IMR-90 (cell line): ENCODE measurements at regions not wholly inside any gene's neighbourhood (a gene's known extent, or its start where the extent isn't known, plus 50 kb on each side); places are given as distances from the start of the nearest gene placed in this dataset.

ENCODE experiments used
- ATAC-seq: fragments of 200-7000 bp; cut with Tn5 transposase; 2 replicates; pipeline ENCODE4 v1.9.1; 2020; ENCODE audit warnings: low read depth, mild to moderate bottlenecking, moderate library complexity
- BruUV-seq: library from RNA; stranded (reverse); fragments of 400-500 nt; replicated peaks from 2 replicates; lab custom pipeline; 2021; lab: Mats Ljungman, UMichigan
- CTCF ChIA-PET: fragments of 300-600 bp; formaldehyde crosslinking; extraction: SDS; loops from one replicate; lab custom pipeline; 2021; ENCODE audit warnings: antibody characterized with exemption; lab: Yijun Ruan, JAX
- POLR2A ChIA-PET: fragments of 300-600 bp; sonication (Branson Sonifier 250); formaldehyde crosslinking; loops from one replicate; lab custom pipeline; 2022; ENCODE audit warnings: antibody characterized with exemption; ENCODE audit not compliant: unreplicated experiment; lab: Charles Lee
- DNase-seq: peaks from one replicate; pipeline ENCODE4 v3.0.0; 2013
- H2AFZ ChIP-seq: replicated peaks from 2 replicates; pipeline ENCODE3; 2013; ENCODE audit warnings: low read length, mild to moderate bottlenecking; ENCODE audit not compliant: poor library complexity
- H2AK5ac ChIP-seq: 2 replicates; pipeline ENCODE4 v1.6.1; 2013; ENCODE audit warnings: low read depth, low read length, inconsistent platforms
- H2AK9ac ChIP-seq: replicated peaks from 2 replicates; pipeline ENCODE3; 2013; ENCODE audit warnings: mild to moderate bottlenecking, low read depth, low read length, moderate library complexity; ENCODE audit not compliant: poor library complexity
- H2BK120ac ChIP-seq: 2 replicates; pipeline ENCODE4 v1.6.1; 2013; ENCODE audit warnings: low read depth, low read length, inconsistent platforms
- H2BK15ac ChIP-seq: 3 replicates; pipeline ENCODE4 v1.6.1; 2013; ENCODE audit warnings: low read depth, low read length, inconsistent platforms
- H2BK20ac ChIP-seq: 2 replicates; pipeline ENCODE4 v1.6.1; 2013; ENCODE audit warnings: low read depth, mild to moderate bottlenecking, inconsistent platforms, low read length, moderate library complexity
- H2BK5ac ChIP-seq: 2 replicates; pipeline ENCODE4 v1.6.1; 2013; ENCODE audit warnings: mild to moderate bottlenecking, low read depth, low read length, inconsistent platforms; ENCODE audit not compliant: poor library complexity, severe bottlenecking
- H3K14ac ChIP-seq: replicated peaks from 2 replicates; pipeline ENCODE4 v1.6.1; 2013; ENCODE audit warnings: low read depth, low read length, inconsistent platforms
- H3K18ac ChIP-seq: 2 replicates; pipeline ENCODE4 v1.6.1; 2013; ENCODE audit warnings: low read depth, low read length, control low read depth
- H3K23ac ChIP-seq: 2 replicates; pipeline ENCODE4 v1.6.1; 2013; ENCODE audit warnings: low read depth, low read length, inconsistent platforms
- H3K27ac ChIP-seq: 2 replicates; pipeline ENCODE4 v1.5.1; 2013; ENCODE audit warnings: mild to moderate bottlenecking, control low read depth, low read length; ENCODE audit not compliant: insufficient read depth
- H3K27me3 ChIP-seq: 2 replicates; pipeline ENCODE4 v1.6.1; 2013; ENCODE audit warnings: low read length; ENCODE audit not compliant: control insufficient read depth, insufficient read depth
- H3K36me3 ChIP-seq: 2 replicates; pipeline ENCODE4 v1.6.1; 2013; ENCODE audit warnings: low read length, mixed read lengths; ENCODE audit not compliant: control insufficient read depth, insufficient read depth
- H3K4ac ChIP-seq: 2 replicates; pipeline ENCODE4 v1.6.1; 2013; ENCODE audit warnings: low read depth, low read length, inconsistent platforms
- H3K4me1 ChIP-seq: 2 replicates; pipeline ENCODE4 v1.6.1; 2013; ENCODE audit warnings: low read length, mixed read lengths; ENCODE audit not compliant: control insufficient read depth, insufficient read depth
- H3K4me2 ChIP-seq: 2 replicates; pipeline ENCODE4 v1.6.1; 2013; ENCODE audit warnings: low read depth, mild to moderate bottlenecking, control low read depth, low read length, moderate library complexity
- H3K4me3 ChIP-seq: 2 replicates; pipeline ENCODE4 v1.5.1; 2013; ENCODE audit warnings: low read depth, mild to moderate bottlenecking, control low read depth, low read length, moderate library complexity; ENCODE audit not compliant: insufficient read depth
- H3K56ac ChIP-seq: 2 replicates; pipeline ENCODE4 v1.6.1; 2013; ENCODE audit warnings: low read length, inconsistent platforms; ENCODE audit not compliant: insufficient read depth; ENCODE audit errors: extremely low read depth
- H3K79me1 ChIP-seq, 2 experiments: 2 replicates each; pipeline ENCODE4 v1.6.1; 2013; ENCODE audit warnings: low read length in 2 of 2, inconsistent platforms in 1 of 2, low read depth in 1 of 2
- H3K9ac ChIP-seq: 2 replicates; pipeline ENCODE4 v1.6.1; 2013; ENCODE audit warnings: low read depth, low read length, control low read depth
- H3K9me1 ChIP-seq: 2 replicates; pipeline ENCODE4 v1.6.1; 2013; ENCODE audit warnings: low read length, inconsistent platforms; ENCODE audit not compliant: insufficient read depth
- H3K9me3 ChIP-seq: 2 replicates; pipeline ENCODE4 v1.6.1; 2013; ENCODE audit warnings: low read length; ENCODE audit not compliant: control insufficient read depth, insufficient read depth
- H4K20me1 ChIP-seq: 2 replicates; pipeline ENCODE4 v1.6.1; 2013; ENCODE audit warnings: low read length, inconsistent platforms; ENCODE audit not compliant: insufficient read depth
- H4K5ac ChIP-seq: 2 replicates; pipeline ENCODE4 v1.6.1; 2013; ENCODE audit warnings: mild to moderate bottlenecking, low read depth, low read length, control low read depth
- H4K8ac ChIP-seq, 2 experiments: 2 replicates each; pipeline ENCODE4 v1.6.1; 2013; ENCODE audit warnings: low read depth in 2 of 2, low read length in 2 of 2, control low read depth in 1 of 2, inconsistent platforms in 1 of 2
- H4K91ac ChIP-seq: 2 replicates; pipeline ENCODE4 v1.6.1; 2013; ENCODE audit warnings: low read depth, low read length, inconsistent platforms; ENCODE audit not compliant: insufficient read depth
- FOS ChIP-seq: fragments of 150-350 bp; IDR thresholded peaks from 2 replicates; pipeline ENCODE4 v1.6.1; 2016; ENCODE audit warnings: low read depth, low read length
- MXI1 ChIP-seq: IDR thresholded peaks from 2 replicates; pipeline ENCODE4 v1.6.1; 2012; ENCODE audit warnings: low read depth, mild to moderate bottlenecking, low read length, moderate library complexity, borderline replicate concordance
- RCOR1 ChIP-seq: IDR thresholded peaks from 2 replicates; pipeline ENCODE4 v1.6.1; 2012; ENCODE audit warnings: mild to moderate bottlenecking, low read length, improper control_type of control experiment; ENCODE audit not compliant: insufficient replicate concordance
- WGBS, 2 experiments: methylation state at CpG; one replicate each; pipeline versions ENCODE4 v1.1.5 to v1.1.7; 2013; ENCODE audit warnings: missing lambda C conversion rate in 2 of 2; ENCODE audit not compliant: insufficient read length in 1 of 2; ENCODE audit errors: extremely low coverage in 2 of 2; 5-methylcytosine and 5-hydroxymethylcytosine counted together
- dilution Hi-C: fragments of 300-500 bp; cut with HindIII; formaldehyde crosslinking; loops from one replicate; pipeline ENCODE4 v1.14.3; 2018; ENCODE audit warnings: low sequenced_read_pairs; ENCODE audit not compliant: unreplicated experiment
- in situ Hi-C: fragments of 300-500 bp; cut with MboI; formaldehyde crosslinking; loops from 3 replicates; pipeline ENCODE4 v1.14.3; 2019; ENCODE audit warnings: low sequenced_read_pairs, inconsistent platforms, mixed read lengths
- intact Hi-C: fragments of 100-400 bp; cut with micrococcal nuclease; formaldehyde crosslinking; loops from 2 replicates; pipeline ENCODE4 v1.10.0; 2022

- Histone ChIP-seq H2AK9ac (no peak overlapping the region), H3K79me1 (no peaks in the 10 kb centered on the region), H3K18ac (no peak overlapping the region), H3K56ac (no peak overlapping the region), H3K9me3 (no peaks in the 10 kb centered on the region), H3K27ac (no peak overlapping the region), H3K27me3 (peaks cover 9% of the 10 kb centered on the region), H3K4me1 (no peaks in the 10 kb centered on the region), H2BK120ac (no peak overlapping the region), H3K4me2 (no peak overlapping the region), H4K20me1 (no peaks in the 10 kb centered on the region), H3K36me3 (no peaks in the 10 kb centered on the region), H3K9ac (no peak overlapping the region), H2AFZ (peak overlapping the region; percentile 10), H4K8ac (no peak overlapping the region), H2BK5ac (no peak overlapping the region), H4K91ac (no peak overlapping the region), H3K4me3 (no peak overlapping the region), H3K14ac (no peak overlapping the region), H2BK15ac (no peak overlapping the region), H3K23ac (no peak overlapping the region), H4K5ac (no peak overlapping the region), H3K4ac (no peak overlapping the region), H2BK20ac (no peak overlapping the region), H3K9me1 (no peaks in the 10 kb centered on the region), H2AK5ac (no peak overlapping the region)
- in situ Hi-C loops, result no loop called here
- dilution Hi-C loops, result no loop called here
- intact Hi-C loops, result loop anchor here (1.0 kb wide), 1 partner anchor 26 kb away; no protein-coding TSS in a partner anchor
- ChIA-PET POLR2A (no interaction called here), CTCF (interaction anchor here (1.1 kb wide), 1 partner anchor 29 kb away, joined by 3 read pairs; no protein-coding TSS in a partner anchor)
- no CpG with 5 or more reads among the region's 2 CpGs for WGBS, 2 experiments
- no peak for DNase-seq
- BruUV-seq, result no TSS peak
- no peak for TF ChIP-seq FOS
- no peak for TF ChIP-seq MXI1
- TF ChIP-seq RCOR1, result no peak
- ATAC-seq, result no peak
These were observed 70.6 kb upstream of the GSX1 start for GRCh38 chr13:27721681-27722080.
